ENCODE measurements at regions not wholly inside any gene's neighbourhood (a gene's known extent, or its start where the extent isn't known, plus 50 kb on each side); places are given as distances from the start of the nearest gene placed in this dataset.

DNA sequence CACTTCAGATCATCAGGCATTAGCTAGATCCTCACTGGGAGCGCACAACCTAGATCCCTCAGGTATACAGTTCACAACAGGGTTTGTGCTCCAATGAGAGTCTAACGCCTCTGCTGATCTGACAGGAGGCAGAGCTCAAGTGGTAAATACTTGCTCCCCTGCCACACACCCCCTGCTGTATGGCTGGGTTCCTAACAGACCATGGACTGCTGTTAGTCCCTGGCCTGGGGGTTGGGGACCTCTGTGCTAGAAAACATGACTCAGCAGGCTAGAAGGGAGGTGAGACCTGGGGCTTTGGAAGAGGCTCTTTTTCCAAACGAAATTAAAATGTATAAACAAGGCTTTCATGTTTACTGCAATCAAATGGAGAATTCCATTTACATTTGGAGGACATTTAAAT, 691.1 kb downstream of the FLRT2 start:
- Mint-ChIP-seq H3K4me1 (ENCODE audit: unreplicated experiment) (peaks cover 3% of the 10 kb centered on the region), H3K36me3 (ENCODE audit: unreplicated experiment) (no peaks in the 10 kb centered on the region), H3K4me3 (ENCODE audit: unreplicated experiment) (no peak overlapping the region), H3K27ac (ENCODE audit: unreplicated experiment) (no peak overlapping the region), H3K9me3 (ENCODE audit: unreplicated experiment) (peaks cover 8% of the 10 kb centered on the region), H3K27me3 (ENCODE audit: unreplicated experiment) (no peaks in the 10 kb centered on the region)
- TF ChIP-seq, protein P1, sequence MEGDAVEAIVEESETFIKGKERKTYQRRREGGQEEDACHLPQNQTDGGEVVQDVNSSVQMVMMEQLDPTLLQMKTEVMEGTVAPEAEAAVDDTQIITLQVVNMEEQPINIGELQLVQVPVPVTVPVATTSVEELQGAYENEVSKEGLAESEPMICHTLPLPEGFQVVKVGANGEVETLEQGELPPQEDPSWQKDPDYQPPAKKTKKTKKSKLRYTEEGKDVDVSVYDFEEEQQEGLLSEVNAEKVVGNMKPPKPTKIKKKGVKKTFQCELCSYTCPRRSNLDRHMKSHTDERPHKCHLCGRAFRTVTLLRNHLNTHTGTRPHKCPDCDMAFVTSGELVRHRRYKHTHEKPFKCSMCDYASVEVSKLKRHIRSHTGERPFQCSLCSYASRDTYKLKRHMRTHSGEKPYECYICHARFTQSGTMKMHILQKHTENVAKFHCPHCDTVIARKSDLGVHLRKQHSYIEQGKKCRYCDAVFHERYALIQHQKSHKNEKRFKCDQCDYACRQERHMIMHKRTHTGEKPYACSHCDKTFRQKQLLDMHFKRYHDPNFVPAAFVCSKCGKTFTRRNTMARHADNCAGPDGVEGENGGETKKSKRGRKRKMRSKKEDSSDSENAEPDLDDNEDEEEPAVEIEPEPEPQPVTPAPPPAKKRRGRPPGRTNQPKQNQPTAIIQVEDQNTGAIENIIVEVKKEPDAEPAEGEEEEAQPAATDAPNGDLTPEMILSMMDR (IDR thresholded peaks at IDR 0.05), result no peak
- DNase-seq (ENCODE audit: extremely low spot score, unreplicated experiment), result no peak

DNA sequence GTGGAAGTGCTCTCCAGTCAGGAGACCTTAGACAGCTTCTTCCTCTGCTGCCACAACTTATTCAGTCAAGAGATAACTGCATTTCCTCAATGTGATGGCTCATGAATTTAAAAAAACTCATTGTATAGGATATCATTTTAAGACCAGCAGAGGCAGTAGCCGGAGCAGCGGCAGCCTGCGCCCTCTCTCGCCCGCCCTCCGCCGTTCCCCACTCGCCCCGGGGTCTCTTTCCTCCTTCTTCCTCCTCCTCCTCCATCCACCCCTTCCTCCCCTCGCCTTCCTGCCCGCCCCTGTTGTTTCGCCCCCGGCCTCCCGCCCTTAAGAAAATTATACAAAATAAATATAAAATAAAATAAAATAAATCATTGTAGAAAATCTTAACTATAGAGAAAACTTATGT, 687.6 kb downstream of the FLRT2 start:
- H3K4me3 Mint-ChIP-seq (ENCODE audit: unreplicated experiment), result no peak overlapping the region
- H3K36me3 Mint-ChIP-seq (ENCODE audit: unreplicated experiment), result no peaks in the 10 kb centered on the region
- TF ChIP-seq, protein P1 (IDR thresholded peaks at IDR 0.05), result no peak
- H3K4me1 Mint-ChIP-seq (ENCODE audit: unreplicated experiment), result peaks cover 3% of the 10 kb centered on the region
- no peaks in the 10 kb centered on the region for H3K27me3 Mint-ChIP-seq (ENCODE audit: unreplicated experiment)
- DNase-seq (ENCODE audit: extremely low spot score, unreplicated experiment), result no peak
- no peak overlapping the region for H3K27ac Mint-ChIP-seq (ENCODE audit: unreplicated experiment)
- H3K9me3 Mint-ChIP-seq (ENCODE audit: unreplicated experiment), result peaks cover 8% of the 10 kb centered on the region

DNA sequence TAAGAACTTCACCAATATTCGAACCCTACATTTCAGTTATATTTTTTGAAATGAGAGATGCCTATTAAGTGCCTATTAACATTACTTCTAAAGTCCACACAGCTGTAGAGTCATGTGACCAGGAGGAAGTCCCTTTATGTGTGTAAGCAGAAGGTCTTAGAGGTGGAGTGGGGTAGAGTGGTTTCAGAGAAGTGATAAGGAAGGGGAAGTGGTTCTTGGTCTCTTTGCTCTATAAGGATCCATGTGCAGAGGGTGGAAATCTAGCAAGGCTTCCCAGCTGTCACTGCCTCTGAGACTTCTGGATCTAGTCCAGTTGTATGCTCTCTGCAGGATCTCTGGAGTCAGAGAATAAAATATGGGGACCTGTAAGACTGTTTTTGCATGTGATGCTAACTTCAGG, 673.9 kb downstream of the FLRT2 start:
- Mint-ChIP-seq H3K27ac (ENCODE audit: unreplicated experiment) (no peak overlapping the region), H3K36me3 (ENCODE audit: unreplicated experiment) (no peaks in the 10 kb centered on the region), H3K4me3 (ENCODE audit: unreplicated experiment) (no peak overlapping the region), H3K9me3 (ENCODE audit: unreplicated experiment) (peaks cover 4% of the 10 kb centered on the region), H3K27me3 (ENCODE audit: unreplicated experiment) (no peaks in the 10 kb centered on the region), H3K4me1 (ENCODE audit: unreplicated experiment) (no peaks in the 10 kb centered on the region)
- no peak for DNase-seq (ENCODE audit: extremely low spot score, unreplicated experiment)
- TF ChIP-seq, protein P1 (IDR thresholded peaks at IDR 0.05), result no peak

DNA sequence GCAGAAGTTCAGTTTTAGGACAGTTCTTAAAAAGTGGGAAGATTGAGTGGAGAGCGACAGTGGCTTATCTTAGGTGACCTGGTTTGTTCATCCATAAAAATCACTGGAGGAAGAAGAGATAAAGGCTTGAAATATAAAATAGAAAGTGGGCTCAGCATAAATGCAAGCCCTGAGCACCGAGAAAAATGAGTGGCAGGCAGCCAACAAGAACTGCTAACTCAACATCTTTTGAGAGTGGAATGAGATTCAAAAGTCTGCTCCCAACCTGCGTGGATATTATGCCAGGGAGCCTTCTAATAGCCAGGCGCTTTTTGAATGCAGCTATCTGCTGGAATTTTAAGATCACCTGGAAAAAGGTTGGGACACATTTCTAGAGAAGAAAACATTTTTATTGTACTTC, 666.5 kb downstream of the FLRT2 start:
- H3K27ac Mint-ChIP-seq (ENCODE audit: unreplicated experiment), result no peak overlapping the region

DNA sequence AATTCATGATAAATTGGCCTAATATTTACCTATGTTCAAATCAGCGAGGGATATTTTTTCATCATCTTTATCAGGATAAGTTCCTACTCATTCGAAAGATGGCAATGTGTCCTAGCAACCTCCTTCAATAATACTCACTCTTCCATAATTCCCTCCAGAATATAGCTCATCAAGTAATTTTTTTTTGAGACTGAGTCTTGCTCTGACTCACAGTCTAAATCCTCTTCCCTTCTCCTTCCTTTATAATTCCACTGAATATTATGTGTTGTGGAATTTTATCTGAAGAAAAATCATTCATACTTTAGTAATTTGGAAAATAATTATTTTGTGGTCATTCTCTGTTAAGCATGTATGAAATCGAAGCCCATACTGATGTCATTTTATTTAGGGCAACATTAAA, 663.8 kb downstream of the FLRT2 start:
- no peak overlapping the region for H3K4me3 Mint-ChIP-seq (ENCODE audit: unreplicated experiment)
- H3K4me1 Mint-ChIP-seq (ENCODE audit: unreplicated experiment), result peaks cover 5% of the 10 kb centered on the region
- no peak for DNase-seq (ENCODE audit: extremely low spot score, unreplicated experiment)
- H3K27ac Mint-ChIP-seq (ENCODE audit: unreplicated experiment), result no peak overlapping the region
- no peaks in the 10 kb centered on the region for H3K9me3 Mint-ChIP-seq (ENCODE audit: unreplicated experiment)
- no peaks in the 10 kb centered on the region for H3K36me3 Mint-ChIP-seq (ENCODE audit: unreplicated experiment)
- TF ChIP-seq, protein P1 (IDR thresholded peaks at IDR 0.05), result no peak
- H3K27me3 Mint-ChIP-seq (ENCODE audit: unreplicated experiment), result no peaks in the 10 kb centered on the region

More for the DNA sequence above, 666.5 kb downstream of the FLRT2 start:
- peaks cover 5% of the 10 kb centered on the region for H3K4me1 Mint-ChIP-seq (ENCODE audit: unreplicated experiment)
- H3K27me3 Mint-ChIP-seq (ENCODE audit: unreplicated experiment), result no peaks in the 10 kb centered on the region
- H3K4me3 Mint-ChIP-seq (ENCODE audit: unreplicated experiment), result no peak overlapping the region
- no peaks in the 10 kb centered on the region for H3K9me3 Mint-ChIP-seq (ENCODE audit: unreplicated experiment)
- TF ChIP-seq, protein P1 (IDR thresholded peaks at IDR 0.05), result no peak
- DNase-seq (ENCODE audit: extremely low spot score, unreplicated experiment), result no peak
- H3K36me3 Mint-ChIP-seq (ENCODE audit: unreplicated experiment), result no peaks in the 10 kb centered on the region

All from osteocyte (in vitro differentiated cells).